ENCODE measurements at regions not wholly inside any gene's neighbourhood (a gene's known extent, or its start where the extent isn't known, plus 50 kb on each side); places are given as distances from the start of the nearest gene placed in this dataset.

- Histone ChIP-seq H3K4me3 (no peak overlapping the region), H3K9me3 (ENCODE audit: low read depth) (no peaks in the 10 kb centered on the region), H3K27ac (no peak overlapping the region), H3K27me3 (no peaks in the 10 kb centered on the region), H3K4me1 (ENCODE audit: low read depth) (no peaks in the 10 kb centered on the region), H3K36me3 (no peaks in the 10 kb centered on the region)
- TF ChIP-seq, protein P1, sequence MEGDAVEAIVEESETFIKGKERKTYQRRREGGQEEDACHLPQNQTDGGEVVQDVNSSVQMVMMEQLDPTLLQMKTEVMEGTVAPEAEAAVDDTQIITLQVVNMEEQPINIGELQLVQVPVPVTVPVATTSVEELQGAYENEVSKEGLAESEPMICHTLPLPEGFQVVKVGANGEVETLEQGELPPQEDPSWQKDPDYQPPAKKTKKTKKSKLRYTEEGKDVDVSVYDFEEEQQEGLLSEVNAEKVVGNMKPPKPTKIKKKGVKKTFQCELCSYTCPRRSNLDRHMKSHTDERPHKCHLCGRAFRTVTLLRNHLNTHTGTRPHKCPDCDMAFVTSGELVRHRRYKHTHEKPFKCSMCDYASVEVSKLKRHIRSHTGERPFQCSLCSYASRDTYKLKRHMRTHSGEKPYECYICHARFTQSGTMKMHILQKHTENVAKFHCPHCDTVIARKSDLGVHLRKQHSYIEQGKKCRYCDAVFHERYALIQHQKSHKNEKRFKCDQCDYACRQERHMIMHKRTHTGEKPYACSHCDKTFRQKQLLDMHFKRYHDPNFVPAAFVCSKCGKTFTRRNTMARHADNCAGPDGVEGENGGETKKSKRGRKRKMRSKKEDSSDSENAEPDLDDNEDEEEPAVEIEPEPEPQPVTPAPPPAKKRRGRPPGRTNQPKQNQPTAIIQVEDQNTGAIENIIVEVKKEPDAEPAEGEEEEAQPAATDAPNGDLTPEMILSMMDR (IDR thresholded peaks at IDR 0.05; ENCODE audit: low read depth, low read length) = no peak
- DNase-seq (ENCODE audit: low read depth in 1 of 2, low spot score in 1 of 2) = no peak
Observed at GRCh38 chr9:108093773-108094675, 604.5 kb upstream of the KLF4 start.

- TF ChIP-seq, protein P1 (IDR thresholded peaks at IDR 0.05; ENCODE audit: low read depth, low read length) = no peak
- Histone ChIP-seq H3K9me3 (ENCODE audit: low read depth) (no peaks in the 10 kb centered on the region), H3K27ac (no peak overlapping the region)
Observed at GRCh38 chr9:108088916-108089315, 599.3 kb upstream of the KLF4 start.

DNA sequence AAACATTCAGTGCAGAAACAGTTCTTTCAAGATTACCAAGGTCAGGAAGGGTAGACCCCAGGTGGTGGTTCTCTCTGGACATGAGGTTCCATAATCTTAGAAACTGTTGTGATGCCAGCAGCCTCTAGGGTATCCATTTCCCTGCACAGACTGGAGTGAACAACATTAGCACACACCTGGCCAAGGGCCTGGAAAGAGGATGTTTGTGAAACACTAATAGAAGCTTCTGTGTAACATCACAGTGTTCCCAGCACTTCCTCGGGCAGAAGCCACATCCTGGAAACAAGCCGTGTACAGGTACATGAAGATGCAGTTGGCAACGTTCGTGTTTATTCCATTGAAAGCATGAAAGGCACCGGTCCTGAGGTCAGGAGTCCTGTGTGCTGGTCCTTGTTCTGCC, 598.2 kb upstream of the KLF4 start:
- DNase-seq (ENCODE audit: low read depth in 1 of 2, low spot score in 1 of 2) = no peak
- H3K4me3 ChIP-seq = no peak overlapping the region
- no peaks in the 10 kb centered on the region for H3K4me1 ChIP-seq (ENCODE audit: low read depth)
- TF ChIP-seq, protein P1 (IDR thresholded peaks at IDR 0.05; ENCODE audit: low read depth, low read length) = no peak
- no peak overlapping the region for H3K27ac ChIP-seq
- no peaks in the 10 kb centered on the region for H3K27me3 ChIP-seq
- no peaks in the 10 kb centered on the region for H3K36me3 ChIP-seq
- H3K9me3 ChIP-seq (ENCODE audit: low read depth) = no peaks in the 10 kb centered on the region

More at GRCh38 chr9:108088916-108089315, 599.3 kb upstream of the KLF4 start:
- DNase-seq (ENCODE audit: low read depth in 1 of 2, low spot score in 1 of 2) = no peak
- H3K4me1 ChIP-seq (ENCODE audit: low read depth) = no peaks in the 10 kb centered on the region
- no peaks in the 10 kb centered on the region for H3K36me3 ChIP-seq
- H3K4me3 ChIP-seq = no peak overlapping the region
- no peaks in the 10 kb centered on the region for H3K27me3 ChIP-seq

DNA sequence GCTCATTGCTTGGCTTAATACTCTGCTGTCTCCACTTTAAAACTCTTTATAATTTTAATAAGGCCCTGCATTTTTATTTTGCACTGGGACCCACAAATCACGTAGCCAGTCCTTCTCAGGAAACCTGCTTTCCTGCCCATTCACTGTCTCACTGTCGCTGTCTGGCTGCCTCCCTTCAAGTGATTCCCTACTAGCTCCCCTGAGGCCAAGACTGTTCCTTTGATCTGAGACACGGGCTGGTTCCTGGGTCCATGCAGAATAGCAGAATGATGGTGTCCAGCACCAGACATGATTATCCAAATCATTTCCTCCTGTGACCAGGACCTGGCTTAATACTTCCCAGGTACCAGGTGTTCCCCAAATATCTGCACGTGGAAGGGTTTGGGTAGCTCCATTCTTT, 597.1 kb upstream of the KLF4 start:
- no peak for DNase-seq (ENCODE audit: low read depth in 1 of 2, low spot score in 1 of 2)
- Histone ChIP-seq H3K27ac (no peak overlapping the region), H3K4me3 (no peak overlapping the region), H3K9me3 (ENCODE audit: low read depth) (no peaks in the 10 kb centered on the region), H3K36me3 (no peaks in the 10 kb centered on the region), H3K27me3 (no peaks in the 10 kb centered on the region), H3K4me1 (ENCODE audit: low read depth) (no peaks in the 10 kb centered on the region)
- TF ChIP-seq, protein P1 (IDR thresholded peaks at IDR 0.05; ENCODE audit: low read depth, low read length) = no peak

GRCh38 chr9:108085294-108085693, 595.7 kb upstream of the KLF4 start:
- no peaks in the 10 kb centered on the region for H3K27me3 ChIP-seq
- TF ChIP-seq, protein P1 (IDR thresholded peaks at IDR 0.05; ENCODE audit: low read depth, low read length) = no peak
- no peak overlapping the region for H3K27ac ChIP-seq
- DNase-seq (ENCODE audit: low read depth in 1 of 2, low spot score in 1 of 2) = no peak
- H3K4me3 ChIP-seq = no peak overlapping the region
- no peaks in the 10 kb centered on the region for H3K4me1 ChIP-seq (ENCODE audit: low read depth)
- no peaks in the 10 kb centered on the region for H3K36me3 ChIP-seq
- H3K9me3 ChIP-seq (ENCODE audit: low read depth) = no peaks in the 10 kb centered on the region
